ENCODE measurements at regions not wholly inside any gene's neighbourhood (a gene's known extent, or its start where the extent isn't known, plus 50 kb on each side); places are given as distances from the start of the nearest gene placed in this dataset.
"Not testable (repeated sequence)": the region's sequence is repeated elsewhere in the genome, so short reads cannot be mapped to it uniquely, and the experiment has no call there.

DNA sequence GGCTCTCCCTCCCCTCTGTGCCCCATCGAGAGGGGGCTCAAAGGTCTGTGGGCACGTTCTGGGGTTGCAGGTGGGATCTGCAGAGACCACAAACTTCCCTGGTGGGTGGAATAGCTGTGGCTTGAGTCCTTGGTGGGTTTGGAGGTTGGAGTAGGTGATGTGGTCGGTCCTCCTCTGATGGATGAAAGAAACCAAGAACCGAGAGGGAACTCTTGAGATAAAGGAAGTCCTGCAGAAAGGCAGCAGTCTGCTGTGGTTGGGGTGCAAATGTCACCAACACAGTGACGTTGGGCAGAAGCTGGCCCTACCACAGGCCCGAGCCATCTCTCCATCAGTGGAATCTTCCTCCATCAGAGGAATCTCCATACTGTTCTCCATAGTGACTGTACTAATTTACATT, 171.8 kb downstream of the FCRL5 start:
- DNase-seq (ENCODE audit: low read depth, low spot score) (no peak), ATAC-seq (no peak)
- Histone ChIP-seq H3K4me3 (ENCODE audit: low read depth in 2 of 2, low read length in 2 of 2) (no peak overlapping the region), H3K36me3 (ENCODE audit: control insufficient read depth, insufficient read depth, low read length) (no peaks in the 10 kb centered on the region), H3K27ac (ENCODE audit: low read length) (no peak overlapping the region), H3K27me3 (ENCODE audit: control insufficient read depth, insufficient read depth, low read length) (peaks cover 15% of the 10 kb centered on the region), H3K9me3 (ENCODE audit: control insufficient read depth, insufficient read depth, low read depth, low read length) (no peaks in the 10 kb centered on the region), H3K4me1 (ENCODE audit: control insufficient read depth, insufficient read depth, low read length) (no peaks in the 10 kb centered on the region)
- BruUV-seq (replicated peaks), result no TSS peak
- TF ChIP-seq POLR2AphosphoS5 (IDR thresholded peaks at IDR 0.05; ENCODE audit: low read depth, low read length), result no peak
- TF ChIP-seq, protein P1, sequence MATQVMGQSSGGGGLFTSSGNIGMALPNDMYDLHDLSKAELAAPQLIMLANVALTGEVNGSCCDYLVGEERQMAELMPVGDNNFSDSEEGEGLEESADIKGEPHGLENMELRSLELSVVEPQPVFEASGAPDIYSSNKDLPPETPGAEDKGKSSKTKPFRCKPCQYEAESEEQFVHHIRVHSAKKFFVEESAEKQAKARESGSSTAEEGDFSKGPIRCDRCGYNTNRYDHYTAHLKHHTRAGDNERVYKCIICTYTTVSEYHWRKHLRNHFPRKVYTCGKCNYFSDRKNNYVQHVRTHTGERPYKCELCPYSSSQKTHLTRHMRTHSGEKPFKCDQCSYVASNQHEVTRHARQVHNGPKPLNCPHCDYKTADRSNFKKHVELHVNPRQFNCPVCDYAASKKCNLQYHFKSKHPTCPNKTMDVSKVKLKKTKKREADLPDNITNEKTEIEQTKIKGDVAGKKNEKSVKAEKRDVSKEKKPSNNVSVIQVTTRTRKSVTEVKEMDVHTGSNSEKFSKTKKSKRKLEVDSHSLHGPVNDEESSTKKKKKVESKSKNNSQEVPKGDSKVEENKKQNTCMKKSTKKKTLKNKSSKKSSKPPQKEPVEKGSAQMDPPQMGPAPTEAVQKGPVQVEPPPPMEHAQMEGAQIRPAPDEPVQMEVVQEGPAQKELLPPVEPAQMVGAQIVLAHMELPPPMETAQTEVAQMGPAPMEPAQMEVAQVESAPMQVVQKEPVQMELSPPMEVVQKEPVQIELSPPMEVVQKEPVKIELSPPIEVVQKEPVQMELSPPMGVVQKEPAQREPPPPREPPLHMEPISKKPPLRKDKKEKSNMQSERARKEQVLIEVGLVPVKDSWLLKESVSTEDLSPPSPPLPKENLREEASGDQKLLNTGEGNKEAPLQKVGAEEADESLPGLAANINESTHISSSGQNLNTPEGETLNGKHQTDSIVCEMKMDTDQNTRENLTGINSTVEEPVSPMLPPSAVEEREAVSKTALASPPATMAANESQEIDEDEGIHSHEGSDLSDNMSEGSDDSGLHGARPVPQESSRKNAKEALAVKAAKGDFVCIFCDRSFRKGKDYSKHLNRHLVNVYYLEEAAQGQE (IDR thresholded peaks at IDR 0.05; ENCODE audit: insufficient read depth in 1 of 2, low read depth in 2 of 2, low read length in 1 of 2), result no peak
- in situ Hi-C loops (cut with HindIII; ENCODE audit: low pct_unique_long_range_greater_than_20kb, low sequenced_read_pairs), result no loop called here
- CTCF ChIA-PET, result interaction anchor here (0.5 kb wide), 1 partner anchor 62 kb away, joined by 3 read pairs; no protein-coding TSS in a partner anchor
- POLR2A ChIA-PET, result no interaction called here
- intact Hi-C loops (cut with micrococcal nuclease; ENCODE audit: unreplicated experiment), result no loop called here

DNA sequence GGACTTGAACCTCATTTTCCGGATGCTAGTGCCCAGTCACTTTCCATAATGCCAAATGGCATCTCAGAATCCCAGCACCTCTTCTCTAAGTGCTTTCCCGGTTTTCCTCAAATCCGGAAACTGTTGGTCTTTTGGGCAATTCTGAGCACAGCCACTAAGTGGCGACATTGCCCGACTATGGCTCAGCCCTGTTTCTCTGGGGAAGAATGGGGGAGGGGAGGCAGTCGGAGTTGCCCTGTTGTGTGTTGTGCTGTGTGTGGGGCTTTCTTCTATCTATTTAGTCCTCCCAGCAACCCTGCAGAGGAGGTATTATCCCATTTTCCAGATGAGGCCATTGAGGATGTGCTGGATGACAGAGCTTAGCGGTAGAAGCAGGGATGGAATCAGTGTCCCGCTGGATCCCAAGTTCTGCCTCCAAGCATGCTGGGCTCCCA, 175.0 kb downstream of the FCRL5 start:
- H3K9me3 ChIP-seq (ENCODE audit: control insufficient read depth, insufficient read depth, low read depth, low read length); H3K4me3 ChIP-seq (ENCODE audit: low read depth in 2 of 2, low read length in 2 of 2); intact Hi-C loops (cut with micrococcal nuclease; ENCODE audit: unreplicated experiment); BruUV-seq (replicated peaks); H3K4me1 ChIP-seq (ENCODE audit: control insufficient read depth, insufficient read depth, low read length); H3K36me3 ChIP-seq (ENCODE audit: control insufficient read depth, insufficient read depth, low read length); CTCF ChIA-PET; H3K27ac ChIP-seq (ENCODE audit: low read length); in situ Hi-C loops (cut with HindIII; ENCODE audit: low pct_unique_long_range_greater_than_20kb, low sequenced_read_pairs); DNase-seq (ENCODE audit: low read depth, low spot score): not testable (repeated sequence)
- ATAC-seq, result peak; percentile 71; the same call in 1 of the 2 replicates
- TF ChIP-seq, protein P2, sequence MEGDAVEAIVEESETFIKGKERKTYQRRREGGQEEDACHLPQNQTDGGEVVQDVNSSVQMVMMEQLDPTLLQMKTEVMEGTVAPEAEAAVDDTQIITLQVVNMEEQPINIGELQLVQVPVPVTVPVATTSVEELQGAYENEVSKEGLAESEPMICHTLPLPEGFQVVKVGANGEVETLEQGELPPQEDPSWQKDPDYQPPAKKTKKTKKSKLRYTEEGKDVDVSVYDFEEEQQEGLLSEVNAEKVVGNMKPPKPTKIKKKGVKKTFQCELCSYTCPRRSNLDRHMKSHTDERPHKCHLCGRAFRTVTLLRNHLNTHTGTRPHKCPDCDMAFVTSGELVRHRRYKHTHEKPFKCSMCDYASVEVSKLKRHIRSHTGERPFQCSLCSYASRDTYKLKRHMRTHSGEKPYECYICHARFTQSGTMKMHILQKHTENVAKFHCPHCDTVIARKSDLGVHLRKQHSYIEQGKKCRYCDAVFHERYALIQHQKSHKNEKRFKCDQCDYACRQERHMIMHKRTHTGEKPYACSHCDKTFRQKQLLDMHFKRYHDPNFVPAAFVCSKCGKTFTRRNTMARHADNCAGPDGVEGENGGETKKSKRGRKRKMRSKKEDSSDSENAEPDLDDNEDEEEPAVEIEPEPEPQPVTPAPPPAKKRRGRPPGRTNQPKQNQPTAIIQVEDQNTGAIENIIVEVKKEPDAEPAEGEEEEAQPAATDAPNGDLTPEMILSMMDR (IDR thresholded peaks at IDR 0.05), result peak; percentile 77
- peaks cover 12% of the 10 kb centered on the region for H3K27me3 ChIP-seq (ENCODE audit: control insufficient read depth, insufficient read depth, low read length)
- POLR2A ChIA-PET, result interaction anchor here (0.6 kb wide), 1 partner anchor 104 kb away, joined by 3 read pairs; no protein-coding TSS in a partner anchor

DNA sequence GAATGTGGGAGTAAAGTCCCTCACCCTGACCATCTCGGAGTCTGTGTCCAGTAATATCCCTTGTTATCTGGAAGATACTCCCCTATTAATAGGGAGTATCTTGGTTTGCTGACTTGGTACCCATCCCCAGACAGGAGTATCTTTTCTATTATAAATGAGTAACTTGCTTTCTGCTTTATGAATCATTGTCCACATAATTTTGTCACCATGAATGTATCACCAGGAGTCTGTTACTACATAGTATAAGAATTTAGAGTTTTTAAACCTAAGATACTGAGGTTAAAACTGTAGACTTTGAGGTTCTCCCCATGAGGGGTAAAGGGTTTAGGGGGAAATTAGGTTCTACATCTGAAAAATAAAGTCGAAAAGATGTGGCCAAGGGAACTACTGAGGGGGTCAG, 175.6 kb downstream of the FCRL5 start:
- BruUV-seq (replicated peaks), result no TSS peak
- H3K4me3 ChIP-seq (ENCODE audit: low read depth in 2 of 2, low read length in 2 of 2), result no peak overlapping the region
- no peaks in the 10 kb centered on the region for H3K9me3 ChIP-seq (ENCODE audit: control insufficient read depth, insufficient read depth, low read depth, low read length)
- CTCF ChIA-PET, result no interaction called here
- H3K27ac ChIP-seq (ENCODE audit: low read length), result no peak overlapping the region
- intact Hi-C loops (cut with micrococcal nuclease; ENCODE audit: unreplicated experiment), result no loop called here
- TF ChIP-seq SIN3A (IDR thresholded peaks at IDR 0.05; ENCODE audit: borderline replicate concordance, insufficient read depth, low read depth, low read length), result no peak
- TF ChIP-seq, protein P2 (IDR thresholded peaks at IDR 0.05), result no peak
- TF ChIP-seq POLR2AphosphoS5 (IDR thresholded peaks at IDR 0.05; ENCODE audit: low read depth, low read length), result no peak
- TF ChIP-seq TCF7L2 (IDR thresholded peaks at IDR 0.05; ENCODE audit: low read depth, low read length), result no peak
- TF ChIP-seq, protein P1 (IDR thresholded peaks at IDR 0.05; ENCODE audit: insufficient read depth in 1 of 2, low read depth in 2 of 2, low read length in 1 of 2), result no peak
- H3K27me3 ChIP-seq (ENCODE audit: control insufficient read depth, insufficient read depth, low read length), result peaks cover 12% of the 10 kb centered on the region
- H3K4me1 ChIP-seq (ENCODE audit: control insufficient read depth, insufficient read depth, low read length), result no peaks in the 10 kb centered on the region
- in situ Hi-C loops (cut with HindIII; ENCODE audit: low pct_unique_long_range_greater_than_20kb, low sequenced_read_pairs), result no loop called here
- POLR2A ChIA-PET, result interaction anchor here (0.6 kb wide), 1 partner anchor 105 kb away, joined by 3 read pairs; no protein-coding TSS in a partner anchor
- no peaks in the 10 kb centered on the region for H3K36me3 ChIP-seq (ENCODE audit: control insufficient read depth, insufficient read depth, low read length)
- DNase-seq (ENCODE audit: low read depth, low spot score) (no peak), ATAC-seq (no peak)

DNA sequence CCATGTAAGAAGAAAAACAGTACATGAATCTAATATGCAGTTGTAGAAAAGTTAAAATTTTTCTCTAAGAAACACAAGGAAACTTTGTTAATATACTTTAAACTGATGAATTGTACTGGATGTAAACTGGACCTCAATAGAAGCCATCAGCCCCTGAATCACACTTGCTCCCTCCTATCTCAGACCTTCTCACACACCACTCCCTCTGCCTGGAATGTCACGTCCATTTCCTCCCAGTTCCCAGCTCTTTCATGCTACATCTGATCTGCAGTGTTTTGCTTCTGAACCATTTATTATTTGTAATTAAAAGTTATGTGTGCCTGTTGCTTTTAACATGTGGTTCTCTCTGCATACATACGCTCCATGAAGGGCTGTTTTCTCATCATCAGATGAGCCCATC, 180.0 kb downstream of the FCRL5 start:
- H3K4me1 ChIP-seq (ENCODE audit: control insufficient read depth, insufficient read depth, low read length); BruUV-seq (replicated peaks); POLR2A ChIA-PET; intact Hi-C loops (cut with micrococcal nuclease; ENCODE audit: unreplicated experiment); CTCF ChIA-PET; H3K27ac ChIP-seq (ENCODE audit: low read length); H3K27me3 ChIP-seq (ENCODE audit: control insufficient read depth, insufficient read depth, low read length); DNase-seq (ENCODE audit: low read depth, low spot score); in situ Hi-C loops (cut with HindIII; ENCODE audit: low pct_unique_long_range_greater_than_20kb, low sequenced_read_pairs); ATAC-seq; H3K9me3 ChIP-seq (ENCODE audit: control insufficient read depth, insufficient read depth, low read depth, low read length); H3K36me3 ChIP-seq (ENCODE audit: control insufficient read depth, insufficient read depth, low read length); H3K4me3 ChIP-seq (ENCODE audit: low read depth in 2 of 2, low read length in 2 of 2): not testable (repeated sequence)
